ENCODE measurements at regions not wholly inside any gene's neighbourhood (a gene's known extent, or its start where the extent isn't known, plus 50 kb on each side); places are given as distances from the start of the nearest gene placed in this dataset.
"Not testable (repeated sequence)": the region's sequence is repeated elsewhere in the genome, so short reads cannot be mapped to it uniquely, and the experiment has no call there.

- H3K27ac Mint-ChIP-seq = no peak overlapping the region
- no peaks in the 10 kb centered on the region for H3K4me1 Mint-ChIP-seq
- no peaks in the 10 kb centered on the region for H3K36me3 Mint-ChIP-seq
- H3K27me3 Mint-ChIP-seq = no peaks in the 10 kb centered on the region
- no peak overlapping the region for H3K4me3 Mint-ChIP-seq
- CTCF ChIA-PET = no interaction called here
- DNase-seq = no peak
- peaks cover 13% of the 10 kb centered on the region for H3K9me3 Mint-ChIP-seq
Measured at GRCh38 chr10:37733822-37734221, 123.6 kb downstream of the ZNF248 start.

DNA sequence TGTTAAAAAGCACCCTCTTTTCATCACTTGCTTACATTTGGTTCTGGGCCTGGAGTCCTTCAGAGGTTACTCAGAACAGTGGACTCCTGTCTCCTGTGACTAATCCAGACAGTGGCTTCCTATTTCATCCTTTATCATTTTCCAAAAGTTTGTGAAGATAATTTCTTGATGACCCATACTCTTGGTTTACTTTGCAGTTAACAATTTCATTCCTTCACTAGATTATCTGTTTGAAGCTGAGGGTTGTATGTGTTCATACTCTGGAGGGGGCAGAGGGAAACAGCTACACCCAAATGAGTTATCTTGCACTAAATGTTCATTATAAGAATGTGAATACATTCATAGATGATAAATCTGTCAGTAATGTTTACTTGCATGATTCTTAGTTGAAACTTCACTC lies 124.7 kb downstream of the ZNF248 start:
- Mint-ChIP-seq H3K4me1 (no peaks in the 10 kb centered on the region), H3K4me3 (no peak overlapping the region), H3K27ac (no peak overlapping the region), H3K27me3 (no peaks in the 10 kb centered on the region), H3K36me3 (no peaks in the 10 kb centered on the region), H3K9me3 (peaks cover 10% of the 10 kb centered on the region)
- DNase-seq = no peak
- CTCF ChIA-PET = no interaction called here

DNA sequence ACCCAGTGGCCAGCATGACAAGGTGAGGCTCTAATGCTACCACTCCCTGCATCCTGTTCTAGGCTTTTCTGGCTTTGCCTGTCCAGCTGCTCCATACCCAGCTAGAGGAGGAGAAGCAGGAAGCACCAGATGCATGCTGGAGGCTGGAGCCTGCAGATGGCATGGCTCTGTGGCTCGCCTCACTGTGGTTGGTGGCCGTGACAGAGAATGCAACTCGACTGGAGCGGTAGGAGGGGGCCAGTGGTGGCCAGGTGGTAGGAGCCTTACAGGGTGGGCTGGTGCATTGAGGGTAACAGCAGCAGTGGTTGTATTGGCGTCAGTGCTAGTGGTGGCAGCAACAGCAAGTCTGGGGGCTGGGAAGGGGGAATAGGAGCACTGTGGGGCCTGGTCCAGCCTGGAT lies 128.6 kb downstream of the ZNF248 start:
- H3K36me3 Mint-ChIP-seq = no peaks in the 10 kb centered on the region
- H3K4me3 Mint-ChIP-seq = no peak overlapping the region
- H3K27me3 Mint-ChIP-seq = no peaks in the 10 kb centered on the region
- H3K27ac Mint-ChIP-seq = no peak overlapping the region
- no peaks in the 10 kb centered on the region for H3K4me1 Mint-ChIP-seq
- CTCF ChIA-PET = no interaction called here
- peaks cover 6% of the 10 kb centered on the region for H3K9me3 Mint-ChIP-seq
- no peak for DNase-seq

DNA sequence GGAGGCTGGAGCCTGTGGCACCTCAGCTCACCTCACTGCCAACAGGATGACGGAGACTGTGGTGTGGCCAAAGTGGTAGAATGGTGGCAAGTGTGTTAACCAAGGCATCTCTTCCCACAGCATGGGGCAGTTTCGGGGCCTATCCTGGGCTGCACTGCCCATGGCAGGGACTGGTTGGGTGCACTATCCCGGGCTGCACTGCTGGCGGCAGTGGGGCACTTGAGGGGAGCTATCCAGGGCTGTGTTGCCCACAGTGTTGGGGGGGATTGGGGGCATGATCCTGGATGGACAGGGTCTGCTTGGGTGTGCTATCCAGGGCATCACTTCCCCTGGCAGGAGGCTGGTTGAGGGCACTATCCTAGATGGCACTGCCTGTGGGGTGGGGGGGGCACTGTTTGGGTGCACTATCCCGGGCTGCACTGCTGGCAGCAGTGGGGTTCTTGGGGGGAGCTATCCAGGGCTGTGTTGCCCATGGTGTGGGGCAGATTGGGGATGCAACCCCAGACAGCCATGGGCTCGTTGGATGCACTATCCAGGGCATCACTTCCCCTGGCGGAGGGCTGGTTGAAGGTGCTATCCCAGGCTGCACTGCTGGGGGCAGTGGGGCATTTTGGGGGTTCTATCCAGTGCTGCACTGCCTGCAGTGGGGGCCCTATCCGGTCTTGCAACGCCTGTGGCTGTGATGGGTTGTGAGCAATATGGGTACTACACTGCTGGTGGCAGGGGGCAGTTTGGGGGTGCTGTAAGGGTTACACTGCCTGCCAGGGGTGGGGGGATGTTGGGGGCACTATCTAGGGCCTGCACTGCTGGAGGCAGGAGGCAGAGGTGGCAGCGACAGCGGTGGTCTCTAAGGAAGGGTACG lies 129.7 kb downstream of the ZNF248 start:
- CTCF ChIA-PET = no interaction called here
- no peak overlapping the region for H3K4me3 Mint-ChIP-seq
- DNase-seq = no peak
- no peaks in the 10 kb centered on the region for H3K4me1 Mint-ChIP-seq
- no peaks in the 10 kb centered on the region for H3K36me3 Mint-ChIP-seq
- no peaks in the 10 kb centered on the region for H3K27me3 Mint-ChIP-seq
- H3K9me3 Mint-ChIP-seq = peaks cover 8% of the 10 kb centered on the region
- H3K27ac Mint-ChIP-seq = no peak overlapping the region

DNA sequence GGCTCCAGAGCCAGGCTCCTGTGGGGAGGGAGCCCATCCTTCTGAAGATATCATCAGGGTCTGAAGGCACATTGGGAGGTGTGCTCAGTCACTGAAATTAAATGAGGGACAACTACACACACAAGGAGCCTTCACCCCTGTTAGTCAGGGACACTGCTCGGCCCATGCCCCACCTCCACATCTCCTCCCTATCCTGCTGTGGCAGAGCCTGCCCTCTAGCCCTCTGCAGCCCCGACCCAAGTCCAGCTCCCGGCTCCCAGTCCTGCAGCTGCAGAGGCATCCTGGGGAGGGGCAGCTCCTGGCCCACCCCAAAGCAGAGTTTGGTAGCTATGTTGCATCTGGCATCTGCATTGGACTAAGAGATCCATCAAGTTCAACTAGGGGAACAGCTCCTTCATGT lies 136.3 kb downstream of the ZNF248 start:
- CTCF ChIA-PET = no interaction called here

GRCh38 chr10:37718060-37718459 lies 139.3 kb downstream of the ZNF248 start:
- not testable (repeated sequence) for H3K4me3 Mint-ChIP-seq

More for the DNA sequence above, 136.3 kb downstream of the ZNF248 start:
- no peaks in the 10 kb centered on the region for H3K27me3 Mint-ChIP-seq
- H3K27ac Mint-ChIP-seq = no peak overlapping the region
- peaks cover 23% of the 10 kb centered on the region for H3K9me3 Mint-ChIP-seq
- no peak overlapping the region for H3K4me3 Mint-ChIP-seq
- no peak for DNase-seq
- H3K4me1 Mint-ChIP-seq = no peaks in the 10 kb centered on the region
- no peaks in the 10 kb centered on the region for H3K36me3 Mint-ChIP-seq

DNA sequence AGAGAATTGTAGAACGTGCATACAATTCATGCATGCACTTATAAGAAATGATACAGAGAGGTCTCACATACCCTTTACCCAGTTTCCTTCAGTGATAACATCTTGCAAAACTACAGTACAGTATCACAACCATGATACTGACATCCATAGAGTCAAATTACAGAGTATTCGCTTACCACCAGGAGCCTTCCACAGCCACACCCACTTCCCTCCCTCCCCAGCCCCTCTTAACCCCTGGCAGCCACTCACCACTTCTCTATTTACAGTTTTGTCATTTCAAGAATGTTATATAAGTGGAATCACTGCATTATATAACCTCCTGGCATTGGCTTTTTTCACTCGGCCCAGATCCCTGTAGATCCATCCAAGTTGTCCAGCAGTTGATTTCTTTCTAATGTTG lies 143.8 kb downstream of the ZNF248 start:
- Mint-ChIP-seq H3K27ac (no peak overlapping the region), H3K9me3 (peaks cover 14% of the 10 kb centered on the region), H3K4me3 (no peak overlapping the region), H3K4me1 (no peaks in the 10 kb centered on the region), H3K36me3 (no peaks in the 10 kb centered on the region), H3K27me3 (no peaks in the 10 kb centered on the region)
- DNase-seq = no peak
- CTCF ChIA-PET = no interaction called here

More at GRCh38 chr10:37718060-37718459, 139.3 kb downstream of the ZNF248 start:
- DNase-seq, CTCF ChIA-PET, H3K4me1 Mint-ChIP-seq, H3K36me3 Mint-ChIP-seq, H3K27ac Mint-ChIP-seq, H3K27me3 Mint-ChIP-seq: not testable (repeated sequence)
- H3K9me3 Mint-ChIP-seq = peaks cover 25% of the 10 kb centered on the region

DNA sequence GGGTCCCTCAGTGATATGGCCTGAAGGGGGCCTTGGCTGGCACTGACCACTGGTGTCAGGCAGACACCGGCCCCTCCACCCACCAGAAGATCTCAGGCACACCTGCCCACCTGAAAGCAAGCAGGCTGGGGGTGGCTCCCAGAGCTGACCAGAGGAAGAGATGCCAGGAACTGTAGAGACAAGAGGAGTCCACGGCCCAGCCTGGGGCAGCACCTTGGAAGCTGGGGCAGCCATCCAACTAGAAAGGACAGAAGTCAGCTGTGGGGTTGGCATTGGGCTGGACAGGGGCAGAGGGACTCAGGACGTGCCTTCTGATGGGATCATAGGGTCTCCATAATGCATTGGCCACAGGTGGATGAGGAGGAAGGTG lies 144.3 kb downstream of the ZNF248 start:
- no peak for DNase-seq
- H3K27ac Mint-ChIP-seq = no peak overlapping the region
- H3K27me3 Mint-ChIP-seq = no peaks in the 10 kb centered on the region
- H3K9me3 Mint-ChIP-seq = peaks cover 14% of the 10 kb centered on the region
- H3K36me3 Mint-ChIP-seq = no peaks in the 10 kb centered on the region
- no peaks in the 10 kb centered on the region for H3K4me1 Mint-ChIP-seq
- no peak overlapping the region for H3K4me3 Mint-ChIP-seq
- CTCF ChIA-PET = no interaction called here

- H3K36me3 Mint-ChIP-seq = no peaks in the 10 kb centered on the region
- CTCF ChIA-PET = no interaction called here
- H3K27me3 Mint-ChIP-seq = no peaks in the 10 kb centered on the region
- no peak overlapping the region for H3K27ac Mint-ChIP-seq
- H3K4me3 Mint-ChIP-seq = no peak overlapping the region
- no peaks in the 10 kb centered on the region for H3K4me1 Mint-ChIP-seq
- peaks cover 9% of the 10 kb centered on the region for H3K9me3 Mint-ChIP-seq
- no peak for DNase-seq
Measured at GRCh38 chr10:37712489-37713131, 144.8 kb downstream of the ZNF248 start.

GRCh38 chr10:37711617-37712488 lies 145.6 kb downstream of the ZNF248 start:
- no peaks in the 10 kb centered on the region for H3K36me3 Mint-ChIP-seq
- H3K9me3 Mint-ChIP-seq = peaks cover 6% of the 10 kb centered on the region
- no peaks in the 10 kb centered on the region for H3K27me3 Mint-ChIP-seq
- no peak overlapping the region for H3K4me3 Mint-ChIP-seq
- DNase-seq = no peak
- H3K27ac Mint-ChIP-seq = no peak overlapping the region
- H3K4me1 Mint-ChIP-seq = no peaks in the 10 kb centered on the region
- CTCF ChIA-PET = no interaction called here

DNA sequence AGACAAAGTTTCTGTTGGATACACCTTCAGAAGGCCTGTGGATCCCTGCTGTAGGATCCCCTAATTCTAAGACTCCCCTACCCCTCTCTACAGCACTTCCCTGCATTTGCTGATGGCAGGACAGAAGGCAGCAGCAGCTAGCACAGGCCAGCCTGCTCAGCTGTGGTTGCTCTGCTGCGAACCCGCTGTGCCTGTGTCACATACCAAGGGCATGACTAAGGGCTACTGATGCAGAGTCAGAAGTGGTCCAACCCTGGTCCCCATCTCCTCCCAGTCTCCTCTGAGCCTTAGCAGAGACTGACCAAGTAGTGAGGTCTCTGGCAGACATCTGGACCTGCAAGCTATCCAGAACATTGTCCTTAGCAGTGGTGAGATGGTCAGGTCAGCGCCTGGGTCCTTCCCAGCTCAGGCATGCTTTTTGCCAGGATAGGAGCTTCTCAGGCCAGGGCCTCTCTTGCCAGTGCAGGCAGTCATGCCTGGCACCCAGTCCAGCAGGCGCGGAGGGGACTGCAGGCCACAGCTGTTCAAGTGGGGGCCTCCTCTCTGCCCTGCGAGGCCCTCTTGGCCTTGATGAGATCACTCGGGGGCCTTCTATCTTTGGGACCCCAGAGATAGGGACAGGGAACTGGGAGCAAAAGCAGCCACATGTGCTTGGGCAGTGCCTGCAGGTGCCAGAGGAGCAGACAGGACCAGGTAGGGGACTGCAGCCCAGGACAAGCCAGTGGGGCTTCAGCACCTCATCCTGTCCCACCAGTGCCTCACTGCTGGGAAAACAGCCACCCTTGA lies 146.4 kb downstream of the ZNF248 start:
- no peak for DNase-seq
- CTCF ChIA-PET = no interaction called here
- H3K9me3 Mint-ChIP-seq = peaks cover 6% of the 10 kb centered on the region
- no peaks in the 10 kb centered on the region for H3K36me3 Mint-ChIP-seq
- no peaks in the 10 kb centered on the region for H3K4me1 Mint-ChIP-seq
- H3K27ac Mint-ChIP-seq = no peak overlapping the region
- no peak overlapping the region for H3K4me3 Mint-ChIP-seq
- H3K27me3 Mint-ChIP-seq = no peaks in the 10 kb centered on the region

DNA sequence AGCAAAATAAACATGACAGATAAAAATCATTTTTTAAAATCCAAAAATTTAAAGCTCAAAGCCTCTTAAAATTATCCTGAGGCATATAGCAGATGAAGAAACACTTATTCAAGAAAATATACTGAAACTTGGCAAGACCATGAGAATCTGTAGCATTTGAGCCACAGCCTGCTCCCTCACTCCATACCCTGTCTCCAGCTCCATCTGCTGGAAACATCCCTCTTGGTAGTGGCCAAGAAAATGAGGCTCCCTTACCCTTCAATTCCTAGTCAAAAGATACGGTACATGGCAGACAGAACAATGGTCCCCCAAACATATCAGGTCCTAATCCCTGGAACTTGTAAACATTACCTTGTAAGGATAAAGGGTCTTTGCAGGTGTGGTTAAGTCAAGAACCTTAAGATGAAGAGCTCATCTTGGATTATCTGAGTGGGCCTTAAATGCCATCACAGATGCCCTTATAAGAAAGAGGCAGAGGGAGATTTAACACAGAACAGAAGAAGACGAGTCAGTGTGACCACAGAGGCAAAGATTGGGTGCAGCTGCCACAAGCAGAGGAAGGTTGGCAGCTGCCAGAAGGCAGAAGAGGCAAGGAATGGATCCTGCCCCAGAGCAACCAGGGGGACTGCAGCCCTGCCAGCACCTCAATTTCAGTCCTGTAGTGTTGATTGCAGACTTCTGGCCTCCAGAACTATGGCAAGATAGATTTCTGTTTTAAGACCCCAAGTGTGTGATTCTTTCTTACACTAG lies 149.4 kb downstream of the ZNF248 start:
- Mint-ChIP-seq H3K4me3 (no peak overlapping the region), H3K36me3 (no peaks in the 10 kb centered on the region), H3K9me3 (peaks cover 8% of the 10 kb centered on the region), H3K27me3 (no peaks in the 10 kb centered on the region), H3K4me1 (no peaks in the 10 kb centered on the region), H3K27ac (no peak overlapping the region)
- CTCF ChIA-PET = no interaction called here
- no peak for DNase-seq

- no peaks in the 10 kb centered on the region for H3K27me3 Mint-ChIP-seq
- no peaks in the 10 kb centered on the region for H3K4me1 Mint-ChIP-seq
- H3K27ac Mint-ChIP-seq = no peak overlapping the region
- no peak overlapping the region for H3K4me3 Mint-ChIP-seq
- CTCF ChIA-PET = no interaction called here
- no peak for DNase-seq
- peaks cover 18% of the 10 kb centered on the region for H3K9me3 Mint-ChIP-seq
- no peaks in the 10 kb centered on the region for H3K36me3 Mint-ChIP-seq
Measured at GRCh38 chr10:37704566-37704965, 152.8 kb downstream of the ZNF248 start.

Data from activated naive CD4-positive, alpha-beta T cell treated with anti-CD3 and anti-CD28 coated beads, Interleukin-2, amount 10 ng/mL, durations not matched to agents 7 days and 5 days (primary cell).